ENCODE measurements at regions not wholly inside any gene's neighbourhood (a gene's known extent, or its start where the extent isn't known, plus 50 kb on each side); places are given as distances from the start of the nearest gene placed in this dataset.

- no peak for DNase-seq
These were observed 331.5 kb upstream of the NPVF start for GRCh38 chr7:25559581-25560367.

GRCh38 chr7:25562673-25563182 lies 334.4 kb upstream of the NPVF start:
- DNase-seq = no peak

- no peak for DNase-seq
These were observed 336.7 kb upstream of the NPVF start for GRCh38 chr7:25565002-25565401.

- peak; percentile 9 for DNase-seq
These were observed 337.7 kb upstream of the NPVF start for GRCh38 chr7:25565949-25566348.

- no peak for DNase-seq
These were observed 339.1 kb upstream of the NPVF start for GRCh38 chr7:25567430-25567829.

- DNase-seq = no peak
These were observed 341.5 kb upstream of the NPVF start for GRCh38 chr7:25569765-25570164.

- no peak for DNase-seq
These were observed 344.1 kb upstream of the NPVF start for GRCh38 chr7:25572423-25572822.

- no peak for DNase-seq
These were observed 346.5 kb upstream of the NPVF start for GRCh38 chr7:25574828-25575227.

GRCh38 chr7:25575634-25576033 lies 347.3 kb upstream of the NPVF start:
- no peak for DNase-seq

GRCh38 chr7:25578991-25579777 lies 350.9 kb upstream of the NPVF start:
- DNase-seq = no peak

GRCh38 chr7:25579778-25580075 lies 351.4 kb upstream of the NPVF start:
- no peak for DNase-seq

- DNase-seq = no peak
These were observed 351.9 kb upstream of the NPVF start for GRCh38 chr7:25580141-25580540.

- no peak for DNase-seq
These were observed 355.3 kb upstream of the NPVF start for GRCh38 chr7:25583621-25584020.

- no peak for DNase-seq
These were observed 356.0 kb upstream of the NPVF start for GRCh38 chr7:25584112-25584938.

GRCh38 chr7:25586513-25586912 lies 358.2 kb upstream of the NPVF start:
- no peak for DNase-seq

GRCh38 chr7:25594122-25594521 lies 365.8 kb upstream of the NPVF start:
- no peak for DNase-seq

GRCh38 chr7:25594728-25595127 lies 366.4 kb upstream of the NPVF start:
- no peak for DNase-seq

- no peak for DNase-seq
These were observed 367.7 kb upstream of the NPVF start for GRCh38 chr7:25595996-25596395.

- no peak for DNase-seq
These were observed 368.2 kb upstream of the NPVF start for GRCh38 chr7:25596443-25596842.

- DNase-seq = no peak
These were observed 369.7 kb upstream of the NPVF start for GRCh38 chr7:25597946-25598345.

- no peak for DNase-seq
These were observed 370.5 kb upstream of the NPVF start for GRCh38 chr7:25598765-25599164.

- DNase-seq = no peak
These were observed 372.1 kb upstream of the NPVF start for GRCh38 chr7:25600262-25600920.

All from 8988T (cell line).